NB4 (cell line): ENCODE measurements at regions not wholly inside any gene's neighbourhood (a gene's known extent, or its start where the extent isn't known, plus 50 kb on each side); places are given as distances from the start of the nearest gene placed in this dataset.

ENCODE experiments used
- DNase-seq: peaks from one replicate; pipeline ENCODE4 v3.0.0; 2010; ENCODE audit warnings: low read depth
- H3K4me3 ChIP-seq: one replicate; pipeline ENCODE4 v1.5.1; 2011; ENCODE audit warnings: mild to moderate bottlenecking, low read depth, low read length, moderate library complexity
- MYC ChIP-seq: IDR thresholded peaks from 2 replicates; pipeline ENCODE4 v1.6.1; 2011; ENCODE audit warnings: low read depth, low read length
- POLR2A ChIP-seq: IDR thresholded peaks from 2 replicates; pipeline ENCODE4 v1.6.1; 2011; ENCODE audit warnings: mild to moderate bottlenecking; ENCODE audit not compliant: insufficient read length; ENCODE audit errors: extremely low read depth
- TF ChIP-seq, protein P1 (sequence below): IDR thresholded peaks from 2 replicates; pipeline ENCODE4 v1.6.1; 2011; ENCODE audit warnings: low read depth, low read length
- TF ChIP-seq, protein P2 (sequence below): IDR thresholded peaks from one replicate; pipeline ENCODE4 v1.5.1; 2012; ENCODE audit warnings: low read depth, low read length

DNA sequence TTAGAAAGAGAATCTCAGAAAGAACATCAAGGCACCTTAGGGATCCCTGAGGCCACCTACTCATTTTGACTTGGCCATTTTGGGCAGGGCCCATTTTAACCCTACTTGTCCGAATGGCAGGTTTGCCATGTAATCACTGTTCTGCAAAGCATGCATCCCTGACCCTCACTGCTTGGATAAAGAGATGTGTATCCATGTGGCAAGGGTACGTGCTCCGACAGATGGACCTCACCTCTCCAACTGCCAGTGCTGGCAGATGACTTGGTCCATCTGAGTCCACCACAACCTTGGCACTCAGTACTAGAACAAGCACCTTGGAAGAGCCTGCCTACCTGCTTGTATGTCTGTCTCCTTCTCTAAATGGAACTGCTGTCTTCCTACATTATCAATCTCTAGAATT is 139.4 kb downstream of the SPATA19 start:
- DNase-seq: no peak
- no peak for TF ChIP-seq MYC
- no peak for TF ChIP-seq POLR2A
- TF ChIP-seq, protein P1, sequence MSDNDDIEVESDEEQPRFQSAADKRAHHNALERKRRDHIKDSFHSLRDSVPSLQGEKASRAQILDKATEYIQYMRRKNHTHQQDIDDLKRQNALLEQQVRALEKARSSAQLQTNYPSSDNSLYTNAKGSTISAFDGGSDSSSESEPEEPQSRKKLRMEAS: no peak
- TF ChIP-seq, protein P2, sequence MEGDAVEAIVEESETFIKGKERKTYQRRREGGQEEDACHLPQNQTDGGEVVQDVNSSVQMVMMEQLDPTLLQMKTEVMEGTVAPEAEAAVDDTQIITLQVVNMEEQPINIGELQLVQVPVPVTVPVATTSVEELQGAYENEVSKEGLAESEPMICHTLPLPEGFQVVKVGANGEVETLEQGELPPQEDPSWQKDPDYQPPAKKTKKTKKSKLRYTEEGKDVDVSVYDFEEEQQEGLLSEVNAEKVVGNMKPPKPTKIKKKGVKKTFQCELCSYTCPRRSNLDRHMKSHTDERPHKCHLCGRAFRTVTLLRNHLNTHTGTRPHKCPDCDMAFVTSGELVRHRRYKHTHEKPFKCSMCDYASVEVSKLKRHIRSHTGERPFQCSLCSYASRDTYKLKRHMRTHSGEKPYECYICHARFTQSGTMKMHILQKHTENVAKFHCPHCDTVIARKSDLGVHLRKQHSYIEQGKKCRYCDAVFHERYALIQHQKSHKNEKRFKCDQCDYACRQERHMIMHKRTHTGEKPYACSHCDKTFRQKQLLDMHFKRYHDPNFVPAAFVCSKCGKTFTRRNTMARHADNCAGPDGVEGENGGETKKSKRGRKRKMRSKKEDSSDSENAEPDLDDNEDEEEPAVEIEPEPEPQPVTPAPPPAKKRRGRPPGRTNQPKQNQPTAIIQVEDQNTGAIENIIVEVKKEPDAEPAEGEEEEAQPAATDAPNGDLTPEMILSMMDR: no peak

DNA sequence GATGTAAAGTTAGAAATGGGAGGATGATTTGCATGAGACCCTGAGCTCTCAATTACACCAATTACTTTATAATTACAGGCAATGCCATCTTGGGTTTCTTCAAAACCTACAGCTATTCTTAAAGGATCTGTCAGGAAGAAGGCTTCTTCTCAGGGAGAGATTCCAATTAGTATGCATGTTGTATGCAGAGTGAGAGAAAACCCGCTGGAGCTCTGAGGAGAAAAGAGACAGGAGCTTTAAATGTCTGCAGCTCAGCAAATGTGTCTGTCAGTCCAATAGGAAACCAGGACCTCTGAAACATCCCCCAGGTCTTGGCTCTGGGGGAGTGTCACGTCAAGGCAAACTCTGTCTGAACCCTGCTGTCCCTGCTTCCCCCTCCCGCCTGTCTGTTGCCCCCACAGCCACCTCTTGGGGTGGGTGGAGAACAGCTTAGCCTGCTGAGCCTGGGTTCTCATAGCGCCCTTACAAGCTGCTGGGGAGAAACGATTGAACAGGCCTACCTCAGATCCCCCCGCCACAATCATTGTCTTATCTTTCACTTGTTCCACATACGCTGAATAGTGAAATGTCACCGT is 140.2 kb downstream of the SPATA19 start:
- TF ChIP-seq, protein P1: no peak
- TF ChIP-seq POLR2A (no peak), MYC (no peak)
- TF ChIP-seq, protein P2: no peak
- no peak for DNase-seq
- no peak overlapping the region for H3K4me3 ChIP-seq

More for the DNA sequence above, 139.4 kb downstream of the SPATA19 start:
- H3K4me3 ChIP-seq: no peak overlapping the region

DNA sequence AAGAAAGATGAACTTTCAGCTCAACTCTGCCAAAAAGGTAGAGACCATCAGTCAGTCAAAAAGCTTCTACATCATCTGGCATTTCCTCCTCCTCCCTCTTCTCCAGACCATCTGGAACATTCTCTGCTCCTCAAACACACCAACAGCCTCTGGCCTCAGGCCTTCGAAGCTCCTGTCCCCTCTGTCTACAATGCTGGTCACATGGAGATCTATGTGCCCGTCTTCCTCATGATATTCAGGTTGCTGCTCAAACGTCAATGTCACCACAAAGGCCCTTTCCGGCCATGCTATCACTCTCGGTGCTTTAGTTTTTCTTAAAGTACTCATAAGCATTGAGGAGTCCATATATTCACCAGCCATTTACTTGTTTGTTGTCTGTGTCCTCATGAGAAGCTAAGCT is 146.2 kb downstream of the SPATA19 start:
- DNase-seq: no peak
- TF ChIP-seq, protein P2: no peak
- TF ChIP-seq POLR2A (no peak), MYC (no peak)
- TF ChIP-seq, protein P1: no peak
- no peak overlapping the region for H3K4me3 ChIP-seq

DNA sequence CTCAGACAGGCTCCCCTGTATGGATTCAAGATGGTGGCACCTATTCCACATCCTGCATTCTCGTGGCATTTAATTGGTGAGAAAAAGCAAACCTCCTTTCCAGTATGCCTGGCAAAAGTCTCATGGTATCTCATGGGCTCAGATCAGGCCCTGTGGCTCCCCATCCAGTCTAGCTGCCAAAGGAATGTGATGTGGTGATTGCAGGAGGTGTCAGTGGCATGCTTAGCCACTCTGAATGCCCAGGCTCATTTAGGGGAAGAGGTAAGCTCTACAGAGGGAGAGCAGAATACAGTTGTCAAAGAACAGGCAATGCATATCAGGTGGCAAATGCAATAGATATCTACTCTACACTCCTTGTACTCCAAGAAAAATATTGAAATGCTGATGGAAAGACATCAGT is 146.7 kb downstream of the SPATA19 start:
- TF ChIP-seq POLR2A: no peak
- TF ChIP-seq, protein P2: no peak
- TF ChIP-seq, protein P1: no peak
- TF ChIP-seq MYC: no peak
- no peak overlapping the region for H3K4me3 ChIP-seq
- no peak for DNase-seq

DNA sequence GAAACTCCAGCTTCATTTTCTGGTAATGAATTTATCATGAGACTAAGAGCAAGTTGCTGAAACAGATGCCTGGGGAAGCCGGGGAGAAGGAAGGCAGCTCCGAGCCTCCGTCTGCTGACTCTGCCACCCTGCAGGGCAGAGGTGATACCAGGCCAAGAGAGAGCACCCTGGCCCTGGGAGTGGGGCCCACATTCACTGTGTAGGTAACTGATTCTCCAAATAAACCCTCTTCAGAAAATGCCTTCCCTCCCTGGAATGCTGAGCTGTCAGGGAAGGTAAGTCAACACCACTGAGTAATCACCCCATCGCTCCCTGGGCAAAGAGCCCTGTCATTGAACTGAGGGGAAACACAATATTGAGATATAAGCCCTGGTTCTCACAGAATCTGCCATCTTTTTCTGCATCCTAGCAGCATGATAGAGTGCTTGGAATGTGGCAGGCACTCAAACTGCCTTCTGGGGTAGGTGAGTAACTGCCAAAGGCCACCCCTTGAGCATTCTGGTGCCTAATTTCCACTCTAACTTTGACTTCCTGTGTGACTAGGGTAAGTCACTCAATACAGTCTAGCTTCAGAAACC is 147.6 kb downstream of the SPATA19 start:
- TF ChIP-seq, protein P2: no peak
- TF ChIP-seq, protein P1: no peak
- TF ChIP-seq MYC: no peak
- no peak for TF ChIP-seq POLR2A
- no peak overlapping the region for H3K4me3 ChIP-seq
- no peak for DNase-seq
